PC-3 (cell line): ENCODE measurements at regions not wholly inside any gene's neighbourhood (a gene's known extent, or its start where the extent isn't known, plus 50 kb on each side); places are given as distances from the start of the nearest gene placed in this dataset.

Experiments used
- EZH2 ChIP-seq: fragments of 300-600 bp; sonication (generic); IDR thresholded peaks from one replicate; pipeline ENCODE4 v1.6.1; 2017; ENCODE audit warnings: antibody characterized with exemption, mild to moderate bottlenecking, low read length; ENCODE audit not compliant: unreplicated experiment
- TF ChIP-seq, protein P1 (sequence below): fragments of 300-600 bp; sonication (generic); conservative IDR thresholded peaks from 2 replicates; pipeline ENCODE4 v1.5.1; 2017; ENCODE audit warnings: antibody characterized with exemption, low read depth, mild to moderate bottlenecking, low read length

- no peak for TF ChIP-seq EZH2
- TF ChIP-seq, protein P1, sequence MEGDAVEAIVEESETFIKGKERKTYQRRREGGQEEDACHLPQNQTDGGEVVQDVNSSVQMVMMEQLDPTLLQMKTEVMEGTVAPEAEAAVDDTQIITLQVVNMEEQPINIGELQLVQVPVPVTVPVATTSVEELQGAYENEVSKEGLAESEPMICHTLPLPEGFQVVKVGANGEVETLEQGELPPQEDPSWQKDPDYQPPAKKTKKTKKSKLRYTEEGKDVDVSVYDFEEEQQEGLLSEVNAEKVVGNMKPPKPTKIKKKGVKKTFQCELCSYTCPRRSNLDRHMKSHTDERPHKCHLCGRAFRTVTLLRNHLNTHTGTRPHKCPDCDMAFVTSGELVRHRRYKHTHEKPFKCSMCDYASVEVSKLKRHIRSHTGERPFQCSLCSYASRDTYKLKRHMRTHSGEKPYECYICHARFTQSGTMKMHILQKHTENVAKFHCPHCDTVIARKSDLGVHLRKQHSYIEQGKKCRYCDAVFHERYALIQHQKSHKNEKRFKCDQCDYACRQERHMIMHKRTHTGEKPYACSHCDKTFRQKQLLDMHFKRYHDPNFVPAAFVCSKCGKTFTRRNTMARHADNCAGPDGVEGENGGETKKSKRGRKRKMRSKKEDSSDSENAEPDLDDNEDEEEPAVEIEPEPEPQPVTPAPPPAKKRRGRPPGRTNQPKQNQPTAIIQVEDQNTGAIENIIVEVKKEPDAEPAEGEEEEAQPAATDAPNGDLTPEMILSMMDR = no peak
Measured at GRCh38 chr3:30527720-30528119, 78.7 kb upstream of the TGFBR2 start.
